HepG2 (cell line): ENCODE measurements at regions not wholly inside any gene's neighbourhood (a gene's known extent, or its start where the extent isn't known, plus 50 kb on each side); places are given as distances from the start of the nearest gene placed in this dataset.

ENCODE experiments used
- ATAC-seq: fragments of 200-7000 bp; cut with Tn5 transposase; 3 replicates; pipeline ENCODE4 v1.9.1; 2020; ENCODE audit warnings: mild to moderate bottlenecking, moderate library complexity
- BruUV-seq: library from RNA; stranded (reverse); fragments of 400-500 nt; replicated peaks from 2 replicates; lab custom pipeline; 2021; lab: Mats Ljungman, UMichigan
- CTCF ChIA-PET: fragments of 300-600 bp; formaldehyde crosslinking; extraction: SDS; loops from one replicate; lab custom pipeline; 2021; ENCODE audit warnings: low total read pairs, inconsistent platforms, low intra/inter-chr PET ratio; lab: Yijun Ruan, JAX
- POLR2A ChIA-PET: fragments of 350-600 bp; sonication (Branson Sonifier 250); formaldehyde crosslinking; loops from one replicate; lab custom pipeline; 2020; ENCODE audit warnings: antibody characterized with exemption, inconsistent platforms; lab: Yijun Ruan, JAX
- DNase-seq: peaks from one replicate; pipeline ENCODE4 v3.0.0-alpha.2; 2015; ENCODE audit warnings: low spot score
- FAIRE-seq: peaks from 3 replicates; lab custom pipeline; 2011; peaks lifted over from hg19 to GRCh38; lab: Jason Lieb, UNC
- H2AFZ ChIP-seq: one replicate; pipeline ENCODE4 v1.6.1; 2011; ENCODE audit warnings: low read length, inconsistent platforms
- H3K27ac ChIP-seq: fragments of 300-600 bp; 3 replicates; pipeline ENCODE4 v1.8.0; 2011; ENCODE audit warnings: mixed run types, mild to moderate bottlenecking, mixed read lengths, low read length, inconsistent platforms; ENCODE audit not compliant: insufficient read depth; ENCODE audit errors: extremely low read length
- H3K27me3 ChIP-seq, 2 experiments: fragments of 200-600 bp in 1 of 2; 2 replicates in 1 of 2; 3 replicates in 1 of 2; pipeline versions ENCODE4 v1.6.0 to v1.8.0; 2011; ENCODE audit warnings: low read length in 2 of 2, mild to moderate bottlenecking in 2 of 2, moderate library complexity in 2 of 2, inconsistent platforms in 1 of 2; ENCODE audit not compliant: insufficient read depth in 2 of 2, control insufficient read depth in 1 of 2
- H3K36me3 ChIP-seq, 2 experiments: fragments of 200-600 bp in 1 of 2; replicated peaks in 1 of 2; 2 replicates in 1 of 2; 3 replicates in 1 of 2; pipeline versions ENCODE4 v1.5.1 to v1.8.0; 2011; ENCODE audit warnings: low read length in 2 of 2, inconsistent platforms in 1 of 2; ENCODE audit not compliant: insufficient read depth in 2 of 2, control insufficient read depth in 1 of 2
- H3K4me1 ChIP-seq: 2 replicates; pipeline ENCODE4 v1.5.1; 2012; ENCODE audit warnings: low read length, inconsistent platforms; ENCODE audit not compliant: insufficient read depth
- H3K4me2 ChIP-seq: 2 replicates; pipeline ENCODE4 v1.6.0; 2011; ENCODE audit warnings: low read depth, low read length, inconsistent platforms
- H3K4me3 ChIP-seq, 3 experiments: fragments of 200-600 bp in 1 of 3; sonication (generic), shearing (Covaris generic) in 1 of 3; replicated peaks in 1 of 3; 2 replicates each; pipeline ENCODE4 v1.5.1; 2011 to 2016; ENCODE audit warnings: low read length in 3 of 3, inconsistent platforms in 2 of 3, low read depth in 2 of 3, mild to moderate bottlenecking in 2 of 3, control low read depth in 1 of 3, mixed read lengths in 1 of 3; ENCODE audit not compliant: insufficient read depth in 1 of 3
- H3K79me2 ChIP-seq: one replicate; pipeline ENCODE4 v1.6.1; 2011; ENCODE audit warnings: low read length, inconsistent platforms; ENCODE audit not compliant: insufficient read depth
- H3K9ac ChIP-seq: 2 replicates; pipeline ENCODE4 v1.6.0; 2011; ENCODE audit warnings: mild to moderate bottlenecking, low read depth, low read length, inconsistent platforms; ENCODE audit not compliant: insufficient read depth
- H3K9me3 ChIP-seq: 2 replicates; pipeline ENCODE4 v1.5.1; 2012; ENCODE audit warnings: mild to moderate bottlenecking, low read length
- H4K20me1 ChIP-seq: 2 replicates; pipeline ENCODE4 v1.6.0; 2011; ENCODE audit warnings: inconsistent platforms, mild to moderate bottlenecking, low read length, moderate library complexity; ENCODE audit not compliant: insufficient read depth
- ARID5B ChIP-seq: IDR thresholded peaks from 2 replicates; pipeline ENCODE4 v1.4.0; 2020; ENCODE audit warnings: mild to moderate bottlenecking, missing genetic modification reagents
- BRCA1 ChIP-seq: sonication (generic); formaldehyde crosslinking; IDR thresholded peaks from 2 replicates; pipeline ENCODE4 v1.4.0; 2020; ENCODE audit warnings: missing genetic modification reagents
- GABPB1 ChIP-seq: IDR thresholded peaks from 2 replicates; pipeline ENCODE4 v1.6.1; 2016; ENCODE audit warnings: mild to moderate bottlenecking, missing genetic modification reagents, moderate library complexity, missing compliant biosample characterization
- GFI1 ChIP-seq: sonication (generic); formaldehyde crosslinking; IDR thresholded peaks from 2 replicates; pipeline ENCODE4 v1.5.0; 2020; ENCODE audit warnings: missing genetic modification reagents, mild to moderate bottlenecking, borderline replicate concordance
- HES4 ChIP-seq: sonication (generic); formaldehyde crosslinking; IDR thresholded peaks from 2 replicates; pipeline ENCODE4 v1.9.0; 2021; ENCODE audit warnings: mild to moderate bottlenecking, missing genetic modification reagents, borderline replicate concordance
- KLF6 ChIP-seq: IDR thresholded peaks from 2 replicates; pipeline ENCODE4 v1.8.0; 2016; ENCODE audit warnings: missing biosample characterization, missing genetic modification reagents
- MTA1 ChIP-seq: sonication (generic); formaldehyde crosslinking; IDR thresholded peaks from 2 replicates; pipeline ENCODE4 v1.4.0; 2020; ENCODE audit warnings: missing genetic modification reagents, mild to moderate bottlenecking, borderline replicate concordance
- SCMH1 ChIP-seq: sonication (generic); formaldehyde crosslinking; IDR thresholded peaks from 2 replicates; pipeline ENCODE4 v1.9.0; 2021; ENCODE audit warnings: missing genetic modification reagents, mild to moderate bottlenecking, borderline replicate concordance
- SIX4 ChIP-seq: sonication (generic); formaldehyde crosslinking; IDR thresholded peaks from 2 replicates; pipeline ENCODE4 v1.4.0; 2020; ENCODE audit warnings: missing genetic modification reagents
- SMAD9 ChIP-seq: sonication (generic); formaldehyde crosslinking; IDR thresholded peaks from 2 replicates; pipeline ENCODE4 v1.5.1; 2020; ENCODE audit warnings: mild to moderate bottlenecking, missing genetic modification reagents
- SNAPC5 ChIP-seq: sonication (generic); formaldehyde crosslinking; IDR thresholded peaks from 2 replicates; pipeline ENCODE4 v1.8.1; 2023; ENCODE audit warnings: mild to moderate bottlenecking, missing genetic modification reagents, borderline replicate concordance
- SOX6 ChIP-seq, 2 experiments: fragments of 450-650 bp in 1 of 2; sonication (generic) in 1 of 2; formaldehyde crosslinking in 1 of 2; IDR thresholded peaks; 2 replicates each; pipeline versions ENCODE4 v1.4.0 to v1.6.1; 2017 to 2020; ENCODE audit warnings: antibody characterized with exemption in 1 of 2, mild to moderate bottlenecking in 1 of 2, missing genetic modification reagents in 1 of 2
- ZNF101 ChIP-seq: sonication (generic); formaldehyde crosslinking; IDR thresholded peaks from 2 replicates; pipeline ENCODE4 v1.4.0; 2020; ENCODE audit warnings: mild to moderate bottlenecking, low read depth, missing genetic modification reagents, borderline replicate concordance
- ZNF562 ChIP-seq: sonication (generic); formaldehyde crosslinking; IDR thresholded peaks from 2 replicates; pipeline ENCODE4 v1.8.0; 2022; ENCODE audit warnings: missing genetic modification reagents, borderline replicate concordance
- in situ Hi-C: cut with HindIII; loops from 2 replicates; pipeline ENCODE4 v1.10.0; 2017; ENCODE audit warnings: low pct_unique_long_range_greater_than_20kb; ENCODE audit not compliant: extremely low pct_ligation_motif_present
- intact Hi-C: fragments of 100-400 bp; cut with micrococcal nuclease; formaldehyde crosslinking; loops from one replicate; pipeline ENCODE4 v1.10.0; 2022; ENCODE audit not compliant: unreplicated experiment
- TF ChIP-seq, protein P1 (sequence below): fragments of 450-650 bp; IDR thresholded peaks from 2 replicates; pipeline ENCODE4 v1.6.1; 2017; ENCODE audit warnings: mild to moderate bottlenecking

- TF ChIP-seq, protein P1, sequence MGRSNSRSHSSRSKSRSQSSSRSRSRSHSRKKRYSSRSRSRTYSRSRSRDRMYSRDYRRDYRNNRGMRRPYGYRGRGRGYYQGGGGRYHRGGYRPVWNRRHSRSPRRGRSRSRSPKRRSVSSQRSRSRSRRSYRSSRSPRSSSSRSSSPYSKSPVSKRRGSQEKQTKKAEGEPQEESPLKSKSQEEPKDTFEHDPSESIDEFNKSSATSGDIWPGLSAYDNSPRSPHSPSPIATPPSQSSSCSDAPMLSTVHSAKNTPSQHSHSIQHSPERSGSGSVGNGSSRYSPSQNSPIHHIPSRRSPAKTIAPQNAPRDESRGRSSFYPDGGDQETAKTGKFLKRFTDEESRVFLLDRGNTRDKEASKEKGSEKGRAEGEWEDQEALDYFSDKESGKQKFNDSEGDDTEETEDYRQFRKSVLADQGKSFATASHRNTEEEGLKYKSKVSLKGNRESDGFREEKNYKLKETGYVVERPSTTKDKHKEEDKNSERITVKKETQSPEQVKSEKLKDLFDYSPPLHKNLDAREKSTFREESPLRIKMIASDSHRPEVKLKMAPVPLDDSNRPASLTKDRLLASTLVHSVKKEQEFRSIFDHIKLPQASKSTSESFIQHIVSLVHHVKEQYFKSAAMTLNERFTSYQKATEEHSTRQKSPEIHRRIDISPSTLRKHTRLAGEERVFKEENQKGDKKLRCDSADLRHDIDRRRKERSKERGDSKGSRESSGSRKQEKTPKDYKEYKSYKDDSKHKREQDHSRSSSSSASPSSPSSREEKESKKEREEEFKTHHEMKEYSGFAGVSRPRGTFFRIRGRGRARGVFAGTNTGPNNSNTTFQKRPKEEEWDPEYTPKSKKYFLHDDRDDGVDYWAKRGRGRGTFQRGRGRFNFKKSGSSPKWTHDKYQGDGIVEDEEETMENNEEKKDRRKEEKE: no peak
Observed at GRCh38 chr3:181615666-181616065, 96.1 kb upstream of the SOX2 start (continued).

- TF ChIP-seq SCMH1 (CRISPR knock-in tag): no peak
- TF ChIP-seq GFI1 (CRISPR knock-in tag): no peak
- TF ChIP-seq SNAPC5 (CRISPR knock-in tag): no peak
- no peak for TF ChIP-seq ZNF101 (CRISPR knock-in tag)
- TF ChIP-seq SOX6 (IDR thresholded peaks at IDR 0.05): no peak
- TF ChIP-seq SOX6 (CRISPR knock-in tag; IDR thresholded peaks at IDR 0.05): no peak
- TF ChIP-seq HES4 (CRISPR knock-in tag): no peak
- no peak for TF ChIP-seq BRCA1
- no peak for TF ChIP-seq ARID5B (CRISPR knock-in tag)
- TF ChIP-seq KLF6 (CRISPR knock-in tag): no peak
- TF ChIP-seq ZNF562 (CRISPR knock-in tag): no peak
- no peak for TF ChIP-seq SIX4
- no peak for TF ChIP-seq SMAD9 (CRISPR knock-in tag)
- no peak for TF ChIP-seq GABPB1 (CRISPR knock-in tag)
- TF ChIP-seq MTA1 (CRISPR knock-in tag): no peak
- in situ Hi-C loops (no loop called here), intact Hi-C loops (no loop called here)
- Histone ChIP-seq H3K4me2 (no peak overlapping the region), H3K4me1 (no peaks in the 10 kb centered on the region), H2AFZ (no peak overlapping the region), H3K27ac (no peak overlapping the region), H3K36me3 (no peaks in the 10 kb centered on the region), H3K9ac (no peak overlapping the region), H4K20me1 (no peaks in the 10 kb centered on the region; the same call in 1 of the 2 replicates), H3K27me3 (no peaks in the 10 kb centered on the region; a peak in 1 of 5 replicates), H3K79me2 (no peaks in the 10 kb centered on the region), H3K9me3 (no peaks in the 10 kb centered on the region), H3K4me3 (no peak overlapping the region)
- ATAC-seq (no peak), FAIRE-seq (no peak), DNase-seq (no peak)
- CTCF ChIA-PET: no interaction called here
- no TSS peak for BruUV-seq
- POLR2A ChIA-PET: no interaction called here
Observed at GRCh38 chr3:181614878-181615277, 96.8 kb upstream of the SOX2 start.
